Central memory CD4-positive, alpha-beta T cell (primary cell): ENCODE measurements at regions not wholly inside any gene's neighbourhood (a gene's known extent, or its start where the extent isn't known, plus 50 kb on each side); places are given as distances from the start of the nearest gene placed in this dataset.

Source experiments
- DNase-seq: peaks from one replicate; pipeline ENCODE4 v3.0.0; 2022

DNA sequence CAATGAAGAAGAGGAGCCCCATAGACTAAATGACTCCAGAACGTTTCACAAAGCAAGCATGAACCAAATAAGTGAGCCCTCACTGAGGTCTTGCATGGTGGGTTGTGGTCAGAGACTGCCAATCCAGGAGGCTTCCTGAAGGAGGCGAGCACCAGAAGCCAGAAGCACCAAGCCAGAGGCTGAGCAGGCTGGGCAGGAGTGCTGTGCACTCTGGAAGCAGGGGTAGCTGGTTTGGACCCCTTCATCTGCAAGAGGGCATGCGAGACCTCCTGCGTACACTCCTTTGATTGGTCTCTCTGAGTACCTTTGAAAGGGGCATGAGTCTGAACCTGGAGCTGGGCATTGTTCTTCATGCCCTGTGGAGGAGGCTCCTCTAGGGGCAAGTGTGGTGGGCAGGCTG, 192.5 kb downstream of the HAUS1 start:
- DNase-seq = no peak

DNA sequence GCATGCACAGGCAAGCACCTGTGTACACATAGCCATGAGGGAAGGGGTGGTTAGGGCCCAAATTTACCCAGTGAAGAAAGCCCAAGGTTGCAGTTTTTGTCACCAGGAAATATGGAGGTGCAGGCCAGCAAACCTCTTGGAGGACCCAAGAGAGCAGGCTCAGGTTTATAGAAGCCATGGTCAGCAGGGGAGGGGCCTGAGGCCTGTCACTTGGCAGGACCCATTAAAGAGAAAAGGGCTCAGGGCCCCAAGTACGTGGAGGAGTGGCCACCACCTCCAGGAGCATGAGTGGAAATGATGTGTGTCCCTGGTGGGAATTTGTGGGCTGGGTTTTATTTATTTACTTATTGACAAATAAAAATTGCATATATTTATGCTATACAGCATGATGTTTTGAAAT, 192.9 kb downstream of the HAUS1 start:
- no peak for DNase-seq

- DNase-seq = no peak
Observed at GRCh38 chr18:46297621-46298020, 193.4 kb downstream of the HAUS1 start.

DNA sequence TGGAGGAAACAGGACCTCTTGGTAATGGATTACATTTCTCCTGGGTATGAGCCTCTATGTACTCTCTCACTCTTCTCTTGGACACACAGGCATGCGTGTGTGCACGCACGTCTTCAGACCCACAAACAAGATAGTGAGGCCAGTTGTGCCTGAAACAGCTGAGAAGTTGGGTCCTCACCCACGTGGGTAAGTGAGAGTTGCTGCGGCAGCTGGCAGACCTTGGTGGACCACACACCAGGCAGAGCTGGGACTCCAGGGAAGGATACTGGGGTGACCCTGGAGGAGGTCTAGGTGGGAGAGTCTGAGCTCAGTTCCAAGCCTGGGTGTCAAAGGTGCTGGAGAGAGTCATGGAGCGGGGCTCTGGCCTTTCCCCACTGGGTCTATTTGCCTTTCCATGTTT, 194.3 kb downstream of the HAUS1 start:
- DNase-seq = no peak

DNA sequence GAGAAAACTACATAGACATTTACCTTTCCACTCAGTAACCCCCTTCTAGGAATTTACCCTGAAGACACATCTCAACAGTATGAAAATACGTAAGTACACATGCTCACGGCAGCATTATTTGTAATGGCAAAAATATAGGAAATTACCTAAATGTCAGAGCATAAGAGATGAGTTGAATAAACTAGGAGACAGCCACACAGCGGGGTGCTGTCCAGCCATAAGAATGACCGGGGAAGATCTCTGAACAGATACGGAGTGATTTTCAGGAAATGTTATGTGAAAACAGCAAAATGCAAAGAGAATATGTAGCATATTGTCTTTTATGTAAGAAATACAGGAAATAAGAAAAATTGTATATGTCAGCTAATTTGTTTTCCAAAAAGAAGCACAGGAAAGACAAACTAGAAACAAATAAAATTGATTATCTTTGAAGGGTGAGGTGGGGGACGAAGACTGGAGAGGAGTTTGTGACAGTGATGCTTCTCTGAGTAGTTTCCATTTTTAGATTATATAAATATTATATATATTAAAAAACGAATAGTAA, 195.4 kb downstream of the HAUS1 start:
- no peak for DNase-seq

DNA sequence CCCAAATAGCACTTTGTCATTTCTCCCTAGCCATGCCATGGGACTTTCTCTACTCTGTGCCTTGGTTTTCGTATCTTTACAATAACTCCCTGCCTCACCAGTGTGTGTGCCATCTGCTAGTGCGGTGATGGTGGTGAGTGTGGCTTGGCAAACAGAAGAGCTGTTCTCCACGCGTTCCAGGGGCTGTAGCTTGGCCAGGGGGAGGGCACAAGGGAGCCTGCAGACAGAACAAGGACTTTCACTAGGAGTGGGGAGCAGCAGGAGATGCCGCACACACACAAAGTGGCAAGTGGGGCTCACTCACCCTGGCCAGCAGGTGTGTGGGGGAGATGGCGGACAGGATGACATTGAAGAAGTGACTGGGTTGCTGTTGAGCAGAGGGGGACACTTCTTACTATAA, 196.9 kb downstream of the HAUS1 start:
- DNase-seq = no peak

DNA sequence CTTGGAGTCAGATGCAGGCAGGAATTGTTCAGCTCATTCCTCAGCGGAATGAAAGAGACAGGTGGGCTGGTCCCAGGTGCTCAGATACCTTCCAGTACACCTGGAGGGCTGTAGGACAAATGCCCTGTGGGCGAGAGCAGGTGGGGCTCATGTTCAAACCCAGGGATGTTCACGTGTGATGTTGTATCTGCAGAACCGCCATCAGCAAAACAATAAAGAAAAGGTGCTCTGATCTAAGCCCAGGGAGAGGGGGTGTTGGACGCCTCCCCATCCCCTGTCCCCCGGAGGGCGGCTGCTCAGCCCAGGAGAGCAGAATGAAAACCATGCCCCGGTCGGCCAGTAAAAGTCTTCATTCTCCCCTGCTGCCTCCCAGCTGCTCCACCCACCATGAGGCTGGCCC, 197.4 kb downstream of the HAUS1 start:
- DNase-seq = no peak

DNA sequence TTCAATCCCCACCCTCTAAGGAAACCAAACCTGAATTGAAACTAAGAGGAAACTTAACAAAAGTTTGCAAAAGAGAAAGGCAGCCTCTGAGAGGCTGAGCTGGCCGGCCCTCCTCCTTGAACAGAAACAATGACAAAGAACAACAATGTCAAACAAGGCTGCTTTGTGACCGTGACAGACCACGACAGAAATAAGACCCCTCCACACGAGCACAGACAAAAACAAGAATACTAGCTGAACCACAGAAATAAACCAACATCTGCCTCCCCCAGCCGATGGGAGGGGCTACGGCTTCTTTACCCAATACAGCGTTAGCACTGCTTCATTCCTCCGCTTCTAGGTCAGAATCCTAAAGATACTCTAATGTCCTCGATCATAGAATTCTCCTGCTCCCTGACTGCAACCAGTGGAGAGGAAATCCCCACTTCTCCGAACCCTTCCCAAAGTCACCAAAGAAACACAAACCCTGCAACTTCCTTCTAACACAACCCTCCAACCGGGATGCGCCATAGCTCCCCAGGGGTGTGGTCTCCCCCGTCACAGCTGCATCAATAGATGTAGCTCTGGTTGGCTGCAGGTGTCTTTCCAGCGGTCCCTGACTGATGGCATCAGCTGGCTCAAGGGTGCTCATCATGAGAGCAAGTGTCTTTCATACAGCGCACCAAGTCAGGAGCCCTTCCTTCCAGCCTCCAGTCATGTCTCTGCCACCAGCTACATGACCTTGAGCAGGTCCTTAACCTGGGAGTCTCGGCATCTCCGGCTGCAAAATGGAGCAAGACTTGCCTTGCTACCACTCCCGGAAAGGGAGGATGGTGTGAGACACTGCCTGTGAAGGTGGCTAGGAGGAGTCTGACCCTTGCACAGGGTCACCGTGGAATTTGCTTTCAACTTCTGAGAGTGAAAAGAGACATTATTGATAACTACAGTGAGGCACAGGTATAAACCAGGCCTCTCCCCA, 198.6 kb downstream of the HAUS1 start:
- no peak for DNase-seq

DNA sequence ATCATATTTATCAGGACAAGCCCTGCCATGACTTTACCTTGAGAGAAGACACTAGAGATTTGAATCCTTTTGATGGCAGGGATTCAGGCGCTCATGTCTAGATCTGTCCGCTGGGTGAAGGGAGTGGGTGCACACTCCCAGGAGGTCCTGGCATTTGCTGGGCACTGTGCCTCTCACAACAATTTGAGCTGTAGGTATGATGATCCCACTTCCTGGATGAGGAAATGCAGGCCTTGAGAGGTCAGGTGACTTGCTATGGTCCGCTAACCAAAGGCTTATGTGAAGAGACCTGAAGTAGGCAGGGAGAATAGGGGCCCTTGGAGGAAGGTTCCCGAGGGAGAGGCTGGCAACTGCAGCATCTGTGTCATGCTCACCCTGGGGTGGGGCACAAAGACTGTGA, 206.1 kb downstream of the HAUS1 start:
- no peak for DNase-seq

DNA sequence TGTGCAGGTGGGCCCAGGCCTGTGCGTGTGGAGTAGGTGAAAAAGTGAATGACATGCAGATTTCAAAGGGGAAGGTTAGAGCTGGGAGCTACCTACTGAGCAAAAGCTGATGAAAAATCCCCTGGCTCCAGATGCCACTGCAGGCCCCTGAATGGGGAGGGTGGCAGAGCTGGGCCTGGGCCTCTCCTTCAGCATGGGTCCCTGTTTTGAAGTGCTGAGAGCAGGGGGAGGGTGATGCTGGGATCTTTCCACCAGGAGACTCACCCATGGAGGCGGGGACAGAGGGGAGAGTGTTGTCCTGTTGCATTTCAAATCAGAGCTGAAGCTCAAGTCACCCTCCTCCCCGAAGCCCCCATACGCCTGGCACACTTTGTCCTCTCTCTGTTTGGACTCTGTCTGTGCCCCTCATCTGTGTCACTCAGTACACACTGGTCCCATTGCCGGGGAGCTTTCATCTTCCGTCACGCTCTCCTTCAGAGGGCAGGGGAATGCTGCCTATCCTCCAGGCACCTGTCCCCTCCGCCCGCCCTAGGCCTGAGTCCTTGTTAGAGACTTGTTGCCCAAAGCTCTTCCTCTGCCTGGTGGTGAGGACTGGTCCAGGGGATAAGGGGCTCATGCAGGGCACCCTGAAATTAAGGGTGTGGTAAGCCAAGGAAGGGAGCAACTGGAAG, 206.6 kb downstream of the HAUS1 start:
- DNase-seq = no peak

DNA sequence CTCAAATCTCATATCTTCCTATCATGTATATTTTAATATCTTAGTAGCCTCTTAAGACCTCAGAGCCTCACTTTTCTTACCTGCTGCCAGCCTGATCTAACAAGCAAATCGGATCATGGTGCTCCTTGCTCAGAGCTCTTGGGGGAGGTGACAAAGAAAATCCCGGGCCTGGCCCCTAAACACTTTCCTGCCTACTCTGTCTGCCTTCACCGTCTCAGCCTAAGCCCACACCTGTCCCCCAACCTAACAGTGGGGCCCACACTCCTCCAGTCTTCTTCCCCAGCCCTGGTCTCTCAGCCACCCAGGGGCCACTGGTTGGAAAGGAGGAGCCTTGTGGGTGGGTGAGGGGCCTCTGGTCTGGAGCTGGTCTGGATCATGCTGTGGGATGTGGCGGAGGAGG, 207.3 kb downstream of the HAUS1 start:
- no peak for DNase-seq

DNA sequence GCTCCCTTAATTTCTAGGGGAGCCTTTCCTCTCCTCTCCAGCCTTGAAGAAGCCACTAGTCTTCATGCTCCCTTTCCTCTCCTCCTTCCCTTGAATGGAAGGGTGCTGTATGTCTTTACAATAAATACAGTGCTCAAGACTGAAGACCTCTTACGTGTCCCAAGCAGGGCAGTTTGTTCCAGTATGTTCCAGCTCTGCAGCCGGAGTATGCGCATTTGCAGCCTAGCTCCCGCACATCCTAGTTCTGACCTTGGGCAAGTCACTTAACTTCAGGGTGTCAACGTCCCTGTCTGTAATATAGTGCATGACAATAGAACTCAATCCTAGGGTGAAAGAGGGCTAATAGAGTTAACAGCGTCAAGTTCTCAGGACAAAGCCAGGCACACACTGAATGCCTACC, 208.0 kb downstream of the HAUS1 start:
- no peak for DNase-seq

DNA sequence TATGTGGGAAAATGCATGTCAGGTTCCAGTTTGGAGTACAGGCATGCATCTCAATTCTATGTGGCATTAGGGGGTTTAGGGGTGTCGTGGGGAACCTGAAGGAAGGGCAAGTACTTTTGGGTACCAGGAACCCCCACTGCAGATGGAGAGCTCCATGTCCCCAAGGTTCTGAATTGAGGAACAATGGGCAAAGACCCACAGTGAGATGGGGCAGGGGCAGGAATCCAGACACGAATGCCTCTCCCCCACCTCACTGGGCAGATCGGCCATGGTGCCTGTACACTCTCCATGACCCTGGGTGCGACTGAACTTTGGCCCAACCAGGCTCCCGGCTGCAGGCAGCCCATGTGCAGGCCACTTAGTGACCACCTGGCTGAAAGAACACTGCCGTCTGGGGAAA, 209.3 kb downstream of the HAUS1 start:
- no peak for DNase-seq

- DNase-seq = no peak
Observed at GRCh38 chr18:46314011-46314410, 209.8 kb downstream of the HAUS1 start.

- no peak for DNase-seq
Observed at GRCh38 chr18:46315161-46315560, 211.0 kb downstream of the HAUS1 start.

DNA sequence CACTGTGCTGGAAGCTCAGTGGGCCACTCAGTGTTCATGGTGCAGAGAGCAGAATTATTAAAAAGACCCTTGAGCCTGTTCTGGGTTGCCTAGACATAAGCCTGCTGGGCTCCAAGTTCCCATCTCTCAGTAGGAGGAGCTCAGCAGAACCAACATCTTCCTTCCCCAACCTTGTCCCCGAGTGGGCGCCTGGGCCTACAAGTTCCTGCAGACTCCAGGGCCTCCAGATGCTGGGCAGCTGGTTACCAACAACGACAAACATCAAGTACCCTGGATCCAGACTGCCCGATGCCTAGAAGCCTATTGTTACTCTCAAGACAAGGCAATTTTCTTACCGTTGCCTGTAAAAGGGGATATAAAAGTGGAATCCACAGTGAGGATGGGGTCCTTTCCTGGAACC, 214.2 kb downstream of the HAUS1 start:
- no peak for DNase-seq

DNA sequence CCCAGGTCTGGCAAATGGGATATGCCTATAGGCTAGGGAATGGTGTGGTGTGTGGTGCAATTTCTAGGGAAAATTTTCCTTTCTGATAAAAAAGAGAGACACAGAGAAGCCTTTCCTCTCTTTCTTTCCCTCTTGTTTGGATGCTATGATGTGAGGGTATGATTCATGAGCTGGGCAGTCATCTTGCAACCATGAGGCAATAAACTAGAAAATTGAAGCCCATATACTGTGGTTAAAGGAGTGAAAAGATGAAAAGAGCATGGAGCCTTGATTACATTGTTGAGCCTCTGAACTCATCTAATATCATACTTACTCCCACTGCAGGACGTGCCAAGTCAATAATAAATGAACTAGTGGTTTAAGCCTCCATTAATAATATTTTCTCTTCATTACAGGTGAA, 215.6 kb downstream of the HAUS1 start:
- DNase-seq = no peak

DNA sequence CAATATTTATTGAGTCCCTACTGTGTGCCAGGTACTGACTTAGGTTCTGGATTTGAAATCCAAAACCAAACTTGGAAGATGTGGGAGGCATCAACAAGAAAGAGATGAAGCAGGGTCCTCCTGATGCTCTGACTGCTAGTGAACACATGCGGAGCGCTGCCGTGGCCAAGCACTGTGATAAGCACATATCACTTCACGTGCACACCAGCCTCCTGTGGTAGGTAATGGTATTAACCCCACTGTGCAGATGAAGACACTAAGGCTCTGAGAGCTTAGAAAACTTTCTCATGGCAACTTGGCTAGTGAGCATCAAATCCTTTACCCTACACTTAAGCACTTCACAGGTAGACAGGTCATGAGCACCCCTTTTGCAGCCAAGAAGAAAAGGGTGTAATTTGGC, 216.1 kb downstream of the HAUS1 start:
- no peak for DNase-seq

DNA sequence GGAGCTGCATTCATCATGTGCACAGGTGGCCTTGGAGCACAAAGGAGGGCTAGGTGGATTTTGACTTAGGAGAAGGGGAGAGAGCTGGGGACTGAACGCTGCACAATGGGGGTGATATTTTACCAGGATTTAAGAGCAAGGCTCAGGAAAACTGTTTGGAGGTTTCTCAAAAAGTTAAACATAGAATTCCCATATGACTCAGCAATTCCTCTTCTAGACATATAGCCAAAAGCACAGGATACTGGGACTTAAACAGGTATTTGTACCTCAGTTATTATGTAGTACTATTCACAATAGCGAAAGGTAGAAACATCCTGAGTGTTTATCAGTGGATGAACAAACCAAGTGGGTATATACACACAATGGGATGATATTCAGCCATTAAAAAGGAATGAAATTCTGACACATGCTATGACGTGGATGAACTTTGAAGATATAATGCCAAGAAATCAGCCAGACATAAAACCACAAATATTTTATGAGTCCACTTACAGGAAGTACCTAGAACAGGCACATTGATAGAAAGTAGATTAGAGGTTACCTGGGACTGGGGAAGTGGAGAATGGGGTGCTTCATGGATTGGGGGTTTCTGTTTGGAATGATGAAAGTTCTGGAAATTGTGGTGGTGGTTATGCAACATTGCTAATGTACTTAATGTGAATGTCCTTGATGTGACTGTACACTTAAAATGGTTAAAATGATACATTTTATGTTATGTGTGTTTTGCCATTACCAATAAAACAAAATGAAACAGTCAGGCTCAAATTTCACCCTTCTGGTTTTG, 216.9 kb downstream of the HAUS1 start:
- no peak for DNase-seq

GRCh38 chr18:46321955-46322354, 217.8 kb downstream of the HAUS1 start:
- no peak for DNase-seq

DNA sequence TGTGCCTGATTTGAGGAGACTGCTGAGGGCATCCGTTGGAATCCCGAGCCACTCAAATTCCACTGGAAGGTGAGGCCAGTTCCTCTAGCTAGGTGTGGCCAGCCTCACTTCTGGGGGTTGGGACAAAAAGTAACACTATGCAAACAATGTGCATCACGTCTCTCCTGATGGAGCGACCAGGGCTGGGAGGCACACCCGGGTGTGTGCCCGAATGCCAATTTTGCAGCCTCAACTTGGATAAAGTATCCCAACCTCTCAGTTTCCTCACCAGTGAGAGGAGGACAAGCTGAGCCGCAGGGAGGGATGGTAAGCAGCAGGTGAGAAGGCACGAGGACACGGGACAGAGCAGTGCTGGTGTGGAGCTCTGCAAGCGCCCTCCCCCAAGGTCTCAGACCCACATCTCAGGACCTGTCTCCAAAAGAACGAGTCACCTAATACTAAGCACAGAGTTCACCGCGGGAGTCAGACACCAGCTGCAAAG, 218.3 kb downstream of the HAUS1 start:
- DNase-seq = no peak

DNA sequence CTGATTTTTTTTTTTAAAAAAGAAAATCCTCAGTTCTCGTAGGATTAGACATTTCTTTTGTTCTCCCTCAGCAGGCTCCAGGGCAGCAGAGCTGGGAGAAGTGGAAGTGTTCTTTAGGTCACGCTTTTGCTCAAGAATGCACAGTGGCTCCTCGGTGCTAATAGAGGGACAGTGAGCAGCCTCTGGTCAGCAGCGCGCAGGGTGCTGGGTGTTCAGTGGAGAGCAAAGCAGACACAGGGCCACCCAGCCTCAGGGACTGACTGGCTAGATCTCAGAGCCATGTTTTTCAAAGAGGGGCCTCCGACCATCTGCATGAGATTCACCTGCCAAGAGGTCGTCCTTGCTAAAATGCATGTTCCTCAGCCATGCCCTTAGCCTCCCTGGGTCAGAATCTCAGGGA, 218.8 kb downstream of the HAUS1 start:
- no peak for DNase-seq
